ENCODE measurements at regions not wholly inside any gene's neighbourhood (a gene's known extent, or its start where the extent isn't known, plus 50 kb on each side); places are given as distances from the start of the nearest gene placed in this dataset.
"Not testable (repeated sequence)": the region's sequence is repeated elsewhere in the genome, so short reads cannot be mapped to it uniquely, and the experiment has no call there.

DNA sequence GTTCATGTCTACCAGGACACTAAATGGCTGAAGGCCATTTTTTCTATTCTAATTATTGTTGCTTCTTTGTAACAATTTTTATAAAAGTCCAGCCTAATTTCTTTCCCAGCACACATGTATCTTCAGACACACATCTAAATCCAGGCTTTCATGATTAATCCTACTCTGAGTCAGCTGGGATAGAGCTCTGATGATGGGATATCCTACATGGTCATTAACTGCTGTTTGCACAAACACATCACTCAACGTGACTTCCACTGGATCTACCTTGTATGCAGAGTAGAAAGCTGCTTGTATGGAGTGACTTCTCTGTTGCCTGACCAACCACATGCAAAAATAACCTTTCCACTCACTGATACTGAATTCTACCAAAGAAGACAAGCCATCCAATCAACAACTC, 260.9 kb downstream of the AHR start:
- no peak for DNase-seq

DNA sequence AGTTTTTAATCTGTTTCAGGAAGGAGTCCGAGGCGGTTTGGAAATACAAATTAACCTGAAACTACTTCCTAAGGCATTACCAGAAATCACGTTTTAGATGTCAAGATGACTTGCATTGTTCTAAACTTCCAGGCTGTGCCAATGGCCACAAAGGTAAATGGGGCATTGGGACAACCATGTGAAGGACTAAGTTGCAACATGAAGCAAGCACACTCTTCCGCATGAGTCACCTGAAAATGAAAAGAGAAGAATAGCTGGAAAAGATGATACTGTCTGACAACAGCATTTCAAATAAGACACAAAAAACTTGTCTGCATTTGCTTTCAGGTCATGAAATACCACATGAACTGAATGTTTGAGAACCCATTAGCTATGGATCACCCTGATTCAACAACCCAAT, 262.1 kb downstream of the AHR start:
- DNase-seq: no peak

DNA sequence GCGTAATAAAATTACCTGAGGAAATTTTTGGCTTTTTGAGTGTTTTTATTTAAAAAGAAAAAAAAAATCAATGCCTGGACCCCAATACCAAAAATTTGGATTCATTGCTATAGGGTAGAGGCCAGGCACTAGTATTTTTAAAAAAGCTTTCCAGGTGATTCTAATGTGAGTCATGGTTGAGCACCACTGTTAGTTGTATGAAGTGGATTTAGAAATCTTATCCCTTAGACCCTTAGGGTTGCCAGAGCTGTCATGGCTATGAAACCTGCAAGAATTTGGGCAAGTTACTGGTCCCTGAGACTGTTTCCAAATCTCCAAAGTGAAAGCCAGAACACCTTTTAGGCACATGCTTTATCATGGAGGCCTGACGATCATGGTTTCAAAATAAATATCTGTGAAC, 262.5 kb downstream of the AHR start:
- DNase-seq: no peak

DNA sequence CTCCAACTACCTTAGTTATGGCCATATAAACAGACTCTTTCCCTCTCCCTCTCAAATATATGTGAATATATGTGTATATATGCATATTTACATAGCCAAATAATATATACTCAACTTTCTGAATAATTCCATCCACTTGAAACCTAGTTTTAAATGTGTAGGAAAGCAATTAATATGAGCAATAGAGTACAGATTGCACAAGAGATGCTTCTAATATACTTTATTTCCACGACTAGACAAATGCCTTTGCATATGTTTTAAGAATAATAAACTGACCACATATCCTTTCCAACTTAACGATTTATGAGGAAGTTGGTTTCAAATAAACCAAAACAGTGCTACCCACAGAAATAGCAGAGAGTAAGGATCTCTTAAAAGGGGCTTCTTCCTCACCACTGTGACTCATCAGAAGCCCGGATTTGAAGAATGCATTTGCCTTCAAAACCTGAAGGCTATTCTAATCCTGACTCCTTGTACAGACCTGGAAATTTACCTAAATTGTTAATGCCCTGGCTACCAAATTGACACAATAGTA, 266.3 kb downstream of the AHR start:
- DNase-seq: peak; percentile 70

DNA sequence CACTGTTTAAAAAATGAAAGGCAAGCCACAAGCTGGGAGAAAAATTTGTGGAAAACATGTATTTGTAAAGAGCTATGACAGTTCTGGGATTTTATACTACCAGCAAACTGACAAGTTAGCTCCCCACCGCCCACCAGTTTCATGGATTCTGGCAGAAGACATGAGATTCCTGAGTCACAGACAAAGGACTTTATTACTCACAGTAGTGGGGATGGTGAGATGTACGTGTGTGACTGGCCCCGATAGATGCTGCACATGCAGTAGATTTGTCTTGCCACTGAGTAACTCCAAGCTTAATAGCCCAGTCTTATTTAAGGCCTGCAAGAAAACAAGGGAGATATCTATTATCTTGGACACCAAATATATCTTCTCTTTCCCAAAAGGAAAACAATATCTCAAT, 281.7 kb downstream of the AHR start:
- no peak for DNase-seq

DNA sequence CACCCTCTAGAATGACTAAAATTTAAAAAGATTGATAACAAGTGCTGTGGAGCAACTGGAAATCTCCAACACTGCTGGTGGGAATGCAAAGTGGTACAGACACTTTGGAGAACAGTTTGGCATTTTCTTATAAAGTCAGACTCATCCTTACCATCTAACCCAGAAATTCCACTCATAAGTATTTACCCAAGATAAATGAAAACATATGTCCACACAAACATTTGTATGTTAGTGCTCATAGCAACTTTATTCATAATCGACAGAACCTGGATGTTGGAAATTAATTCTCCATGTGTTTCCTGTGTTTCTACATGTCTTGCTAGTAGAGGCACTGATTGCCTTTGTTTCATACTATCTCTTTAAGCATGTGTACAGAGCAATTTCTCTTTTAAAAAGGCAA, 282.4 kb downstream of the AHR start:
- DNase-seq: no peak

DNA sequence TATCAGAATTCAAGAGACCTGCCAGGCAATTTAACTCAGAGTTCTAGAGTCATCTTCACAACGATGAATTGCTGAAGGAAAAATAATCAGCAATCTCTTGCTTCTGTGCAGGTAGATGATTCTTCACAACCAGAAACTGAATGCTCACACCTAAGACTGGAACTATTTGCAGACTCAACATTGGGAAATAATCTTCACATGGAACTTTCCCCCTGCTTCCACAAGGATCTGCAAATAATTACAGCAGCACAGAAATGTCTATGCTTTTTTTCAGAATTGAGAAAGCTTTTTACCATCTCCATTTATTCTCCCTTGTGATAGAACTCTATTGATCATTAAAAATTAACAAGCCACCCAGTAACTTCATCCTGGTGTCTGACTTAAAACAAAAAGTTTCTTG, 282.8 kb downstream of the AHR start:
- no peak for DNase-seq

DNA sequence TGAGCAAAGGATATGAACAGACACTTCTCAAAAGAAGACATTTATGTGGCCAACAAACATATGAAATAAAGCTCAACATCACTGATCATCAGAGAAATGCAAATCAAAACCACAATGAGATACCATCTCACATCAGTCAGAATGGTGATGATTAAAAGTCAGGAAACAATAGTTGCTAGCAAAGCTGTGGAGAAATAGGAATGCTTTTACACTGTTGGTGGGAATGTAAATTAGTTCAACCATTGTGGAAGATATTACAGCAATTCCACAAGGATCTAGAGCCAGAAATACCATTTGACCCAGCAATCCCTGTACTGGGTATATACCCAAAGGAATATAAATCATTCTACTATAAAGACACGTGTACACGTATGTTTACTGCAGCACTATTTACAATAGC, 284.2 kb downstream of the AHR start:
- DNase-seq: not testable (repeated sequence)

DNA sequence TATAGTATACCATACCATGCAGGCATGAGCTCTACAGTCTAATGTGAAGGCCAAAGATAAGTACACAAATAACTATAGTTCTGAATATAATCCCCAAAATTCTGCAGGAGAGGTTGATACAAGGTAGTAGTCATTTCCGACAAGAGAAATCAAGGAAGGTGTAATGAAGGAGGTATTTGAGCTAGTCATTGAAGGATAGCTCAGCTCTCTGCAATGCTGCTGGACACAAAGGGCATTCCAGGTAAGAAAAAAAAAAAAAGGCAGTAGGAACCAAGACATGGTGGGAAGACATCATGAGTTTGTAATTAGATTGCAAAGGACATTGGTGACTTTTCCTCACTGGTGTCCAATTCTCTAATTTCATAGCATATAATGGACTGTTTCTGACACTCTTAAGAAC, 285.3 kb downstream of the AHR start:
- DNase-seq: no peak

DNA sequence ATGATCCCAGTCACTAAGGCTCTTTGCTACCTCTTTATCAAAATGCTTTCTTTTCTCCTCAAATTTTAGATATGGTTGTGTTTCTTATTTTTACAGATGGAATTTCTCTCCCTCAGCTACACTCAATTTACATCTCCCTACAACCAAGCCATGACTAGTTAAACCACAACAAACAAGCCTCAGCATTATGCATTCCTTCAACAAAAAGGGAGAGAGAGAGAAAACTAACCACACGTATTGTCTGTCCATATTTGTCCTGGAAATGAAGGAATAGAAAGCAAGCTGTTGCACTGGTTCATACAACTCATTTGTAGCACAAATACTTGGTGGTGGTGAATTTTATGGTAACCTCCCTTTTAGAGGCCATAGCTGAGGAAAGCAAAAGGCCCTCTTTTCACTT, 286.4 kb downstream of the AHR start:
- DNase-seq: no peak

DNA sequence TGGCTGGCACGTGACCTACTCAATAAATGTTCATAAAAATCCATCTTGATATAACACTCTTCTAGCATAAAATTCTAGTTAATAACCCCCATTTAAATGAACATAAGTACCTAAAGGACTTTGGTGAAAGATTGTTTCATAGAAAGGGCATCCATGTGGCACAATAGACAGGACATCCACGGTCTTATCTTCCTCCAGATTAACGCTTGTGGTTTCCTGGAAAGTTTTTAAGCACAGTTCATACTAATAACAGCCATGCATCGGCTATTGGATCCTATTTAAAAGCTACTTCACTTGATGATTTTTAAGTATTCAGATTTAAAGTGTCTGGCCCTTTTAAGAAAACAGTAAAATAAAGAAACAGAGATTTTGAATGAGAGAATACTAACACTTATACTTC, 288.3 kb downstream of the AHR start:
- DNase-seq: no peak

DNA sequence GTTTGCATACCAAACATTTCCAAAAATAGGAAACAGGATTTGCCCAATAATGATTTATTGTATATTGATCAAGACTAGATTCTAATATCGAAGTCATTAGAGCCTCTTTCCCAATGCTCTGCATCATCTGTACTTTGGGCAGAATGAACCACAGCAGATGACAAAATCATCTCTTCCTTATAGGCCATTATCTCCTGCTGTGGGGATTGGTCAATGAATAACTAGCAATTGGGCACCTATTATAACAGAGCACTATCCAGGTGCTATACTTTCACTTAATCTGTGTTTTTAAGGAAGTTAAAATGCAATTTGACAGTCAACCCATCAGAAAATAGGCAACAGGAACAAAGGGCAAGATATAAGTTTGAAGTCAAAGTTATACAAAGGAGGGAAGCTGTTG, 290.3 kb downstream of the AHR start:
- no peak for DNase-seq

DNA sequence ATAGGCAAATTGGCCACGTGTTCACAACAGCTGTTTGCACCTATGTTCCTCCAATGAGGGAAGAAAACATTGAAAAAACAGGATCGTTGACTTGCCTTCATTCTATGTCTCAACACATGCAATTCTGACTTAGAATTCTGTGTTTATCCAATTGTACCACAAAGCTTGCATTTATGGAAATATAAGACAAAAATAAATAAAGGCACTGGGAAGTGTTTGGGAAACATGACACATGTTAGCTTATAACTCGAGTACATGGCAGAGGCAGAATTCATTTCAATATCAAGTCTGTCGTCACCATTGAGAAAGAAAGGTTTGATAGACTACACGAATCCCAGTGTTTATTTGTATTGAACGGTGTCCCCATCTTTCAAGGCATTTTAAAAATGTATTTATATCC, 291.2 kb downstream of the AHR start:
- DNase-seq: no peak

DNA sequence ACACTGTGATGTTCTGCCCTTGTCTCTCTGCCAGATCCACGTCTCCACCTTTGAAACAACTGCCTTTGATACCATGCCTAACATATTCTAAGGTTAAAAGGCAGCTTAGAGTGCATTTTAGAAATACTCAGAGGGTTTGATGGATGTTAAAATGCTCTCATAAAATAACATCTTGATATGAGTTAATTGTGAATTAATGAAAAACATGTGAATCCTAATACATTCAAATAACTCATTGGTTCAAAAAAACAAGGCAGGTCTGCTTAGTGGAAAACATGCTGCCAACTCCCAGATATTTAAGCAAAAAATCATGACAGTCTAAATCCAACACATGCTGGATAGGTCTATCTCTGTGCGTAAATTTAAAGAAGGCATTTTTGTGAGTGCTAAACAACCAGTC, 291.8 kb downstream of the AHR start:
- no peak for DNase-seq

DNA sequence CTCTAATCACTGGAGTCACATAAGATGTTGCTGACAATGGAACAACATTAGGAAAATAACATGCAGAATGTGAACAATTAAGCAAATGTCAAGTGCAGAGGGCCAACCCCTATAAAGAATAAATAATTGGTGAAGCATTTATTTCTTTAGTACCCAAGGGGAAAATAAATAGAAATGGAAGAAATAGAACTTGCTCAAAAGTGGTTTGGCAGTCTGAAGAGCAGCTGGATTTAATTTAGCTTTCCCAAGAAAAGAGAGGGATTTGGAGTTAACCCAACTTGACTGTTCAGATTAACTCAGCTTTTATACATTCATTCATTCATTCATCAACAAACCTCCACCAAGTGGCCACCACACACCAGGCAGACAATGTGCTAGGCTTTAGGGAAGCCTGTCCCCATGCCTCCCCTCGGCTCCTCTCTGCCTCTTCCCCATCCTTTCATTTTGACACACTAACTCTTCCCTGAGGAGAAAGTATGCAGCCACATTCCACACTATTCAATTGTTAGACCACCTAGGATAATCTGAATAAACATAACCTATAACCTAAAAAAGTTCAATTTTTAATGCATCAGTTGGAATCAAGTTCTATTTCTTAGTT, 295.5 kb downstream of the AHR start:
- DNase-seq: no peak

DNA sequence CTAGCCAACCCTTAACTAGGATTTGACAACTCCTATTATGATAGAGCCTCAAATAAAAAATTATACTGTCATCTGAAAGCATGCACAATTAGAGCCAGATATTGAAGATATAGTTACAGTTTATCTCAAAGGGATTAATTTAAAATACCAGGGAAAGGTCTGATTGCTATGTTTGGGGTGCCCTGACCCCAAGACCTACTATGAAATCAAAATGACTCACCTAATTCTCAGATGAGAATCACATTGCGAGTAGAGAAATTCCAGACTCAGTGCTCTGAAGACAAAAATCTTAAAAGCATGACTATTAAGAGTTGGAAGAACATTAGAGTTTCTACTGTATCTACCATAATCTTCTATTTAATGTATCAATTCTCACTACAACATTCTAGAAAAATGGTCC, 297.1 kb downstream of the AHR start:
- DNase-seq: no peak

DNA sequence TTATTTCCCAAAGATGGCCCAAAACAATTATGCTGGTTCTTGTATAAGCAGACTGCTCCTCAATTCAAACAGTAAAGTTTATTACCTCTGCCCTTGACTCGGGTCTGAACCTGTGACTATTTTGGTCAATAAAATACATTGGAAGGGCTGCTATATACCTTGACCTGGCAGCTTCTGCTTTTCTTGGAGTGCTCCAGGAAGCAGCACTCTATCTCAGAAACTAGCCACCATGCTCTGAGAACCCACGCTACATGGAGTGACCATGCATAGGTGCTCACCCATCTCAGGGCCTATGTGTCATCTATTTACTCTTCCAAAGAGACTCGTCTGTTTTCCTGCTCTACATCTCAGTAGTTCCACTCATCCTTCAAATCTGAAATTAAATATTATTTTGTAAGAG, 299.9 kb downstream of the AHR start:
- no peak for DNase-seq

DNA sequence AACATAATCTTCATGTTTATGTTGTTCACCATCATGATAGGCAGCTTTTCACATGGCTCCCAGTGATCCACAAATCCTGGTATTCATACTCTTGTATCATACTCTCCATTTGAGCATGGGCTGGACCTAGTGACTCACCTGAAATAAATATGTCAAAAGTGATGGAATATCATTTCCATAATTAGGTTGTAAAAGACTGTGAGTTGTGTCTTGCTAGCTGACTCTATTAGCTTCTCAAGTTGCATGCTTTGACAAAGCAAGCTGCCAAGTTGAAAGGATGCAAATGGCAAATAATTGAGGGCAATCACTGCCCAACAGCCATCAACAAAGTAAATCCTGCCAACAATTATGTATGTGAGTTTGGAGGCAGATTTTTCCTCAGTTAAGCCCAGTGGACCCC, 300.4 kb downstream of the AHR start:
- DNase-seq: no peak

DNA sequence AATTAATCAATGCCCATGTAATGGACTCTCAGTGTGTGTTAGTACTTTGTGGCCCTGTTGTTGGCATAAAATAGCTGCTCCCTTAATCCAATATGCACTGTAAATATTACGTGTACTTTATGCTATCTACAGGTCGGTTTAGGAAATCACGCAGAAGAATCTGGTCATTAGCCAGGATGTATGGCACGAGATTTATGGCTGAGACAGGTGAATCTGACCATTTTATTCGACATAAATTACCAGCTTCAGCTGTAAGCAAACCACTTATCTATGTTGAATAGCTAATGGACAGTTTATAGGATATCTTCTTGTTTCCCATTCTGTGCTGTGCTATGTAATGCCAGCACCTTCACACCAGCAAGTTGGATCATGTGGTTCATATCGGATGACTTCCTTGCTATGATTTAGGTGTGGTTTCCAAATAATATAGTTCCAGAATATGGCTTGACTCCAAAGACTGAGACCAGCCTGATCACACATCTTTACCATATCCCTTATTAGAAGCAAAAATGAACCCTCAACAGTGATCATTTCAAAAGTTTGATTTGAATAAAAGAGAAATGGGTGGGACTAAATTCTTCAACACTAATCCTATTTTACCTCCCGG, 301.4 kb downstream of the AHR start:
- DNase-seq: no peak

DNA sequence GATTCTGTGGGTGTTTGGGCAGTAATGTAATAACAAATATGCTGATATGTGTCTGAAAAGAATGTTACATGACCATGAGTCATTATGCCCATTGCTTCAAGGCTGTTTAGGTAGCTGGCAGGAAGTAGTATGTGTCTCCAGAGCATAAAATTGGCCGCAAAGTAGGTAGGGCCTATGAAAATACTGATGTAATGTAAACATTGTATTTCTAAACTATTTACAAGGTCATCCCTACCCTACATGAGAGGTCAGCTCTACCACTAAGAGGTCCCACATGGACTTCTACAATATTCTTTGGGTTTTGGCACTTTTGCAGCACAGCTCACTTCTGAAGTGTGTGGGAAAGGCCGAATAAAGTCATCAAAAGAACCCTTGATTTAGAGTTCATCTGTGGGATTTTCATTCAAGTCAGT, 301.9 kb downstream of the AHR start:
- no peak for DNase-seq

DNA sequence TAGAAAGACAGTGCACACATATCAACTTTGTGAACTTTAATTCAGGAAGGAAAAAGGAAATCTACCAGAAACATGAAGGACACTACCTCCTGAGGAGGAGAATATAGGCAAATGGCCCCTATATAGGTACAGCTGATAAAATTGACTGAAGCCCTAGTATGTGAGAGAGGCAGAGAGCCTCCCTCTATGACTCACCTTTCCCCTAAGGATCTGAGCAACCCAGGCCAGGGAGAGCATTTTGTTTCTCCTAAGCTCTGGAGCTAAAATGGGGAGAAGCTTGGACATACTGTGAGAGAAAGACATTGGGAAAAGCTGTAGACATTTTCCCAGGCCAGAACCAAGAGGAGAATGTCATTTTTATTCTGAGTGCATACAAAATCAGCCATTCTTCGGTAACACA, 303.5 kb downstream of the AHR start:
- DNase-seq: no peak

DNA sequence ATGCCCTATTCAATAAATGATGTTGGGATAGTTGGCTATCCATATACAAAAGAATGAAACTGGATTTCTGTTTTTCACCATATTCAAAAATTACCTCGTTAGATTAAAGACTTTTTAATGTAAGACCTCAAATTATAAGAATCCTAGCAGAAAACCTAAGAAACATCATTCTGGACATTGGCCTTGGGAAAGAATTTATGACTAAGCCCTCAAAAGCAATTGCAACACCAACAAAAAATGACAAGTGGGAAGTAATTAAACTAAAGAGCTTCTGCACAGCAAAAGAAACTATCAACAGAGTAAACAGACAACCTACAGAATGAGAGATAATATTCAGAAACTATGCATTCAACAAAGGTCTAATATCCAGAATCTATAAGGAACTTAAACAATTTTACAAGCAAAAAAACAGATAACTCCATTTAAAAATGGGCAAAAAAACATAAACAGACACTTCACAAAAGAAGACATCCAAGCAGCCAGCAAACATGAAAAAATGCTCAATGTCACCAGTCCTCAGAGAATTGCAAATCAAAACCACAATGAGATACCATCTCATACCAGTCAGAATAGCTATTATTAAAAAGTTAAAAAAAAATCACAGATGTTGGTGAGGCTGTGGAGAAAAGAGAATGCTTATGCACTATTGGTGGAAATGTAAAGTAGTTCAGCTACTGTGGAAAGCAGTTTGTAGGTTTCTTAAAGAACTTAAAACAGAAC, 309.8 kb downstream of the AHR start:
- no peak for DNase-seq

DNA sequence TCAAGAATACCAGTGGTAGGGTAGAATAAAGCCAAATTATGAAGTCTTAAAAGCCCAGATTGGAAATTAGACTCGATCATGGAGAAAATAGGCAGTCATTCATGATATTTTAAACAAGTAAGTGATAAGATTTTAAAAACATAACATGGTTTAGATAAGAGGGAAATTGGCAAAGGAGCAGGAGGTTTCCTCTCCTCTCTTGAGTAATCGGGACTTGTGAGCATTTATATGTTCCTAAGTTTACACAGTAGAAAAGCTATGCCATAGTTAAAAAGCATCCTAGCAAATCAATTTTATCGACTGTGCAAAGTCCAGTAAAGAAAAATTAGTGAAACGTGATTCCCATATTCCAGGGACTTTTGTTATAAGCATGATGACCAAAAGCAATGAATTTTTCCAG, 313.2 kb downstream of the AHR start:
- DNase-seq: no peak

DNA sequence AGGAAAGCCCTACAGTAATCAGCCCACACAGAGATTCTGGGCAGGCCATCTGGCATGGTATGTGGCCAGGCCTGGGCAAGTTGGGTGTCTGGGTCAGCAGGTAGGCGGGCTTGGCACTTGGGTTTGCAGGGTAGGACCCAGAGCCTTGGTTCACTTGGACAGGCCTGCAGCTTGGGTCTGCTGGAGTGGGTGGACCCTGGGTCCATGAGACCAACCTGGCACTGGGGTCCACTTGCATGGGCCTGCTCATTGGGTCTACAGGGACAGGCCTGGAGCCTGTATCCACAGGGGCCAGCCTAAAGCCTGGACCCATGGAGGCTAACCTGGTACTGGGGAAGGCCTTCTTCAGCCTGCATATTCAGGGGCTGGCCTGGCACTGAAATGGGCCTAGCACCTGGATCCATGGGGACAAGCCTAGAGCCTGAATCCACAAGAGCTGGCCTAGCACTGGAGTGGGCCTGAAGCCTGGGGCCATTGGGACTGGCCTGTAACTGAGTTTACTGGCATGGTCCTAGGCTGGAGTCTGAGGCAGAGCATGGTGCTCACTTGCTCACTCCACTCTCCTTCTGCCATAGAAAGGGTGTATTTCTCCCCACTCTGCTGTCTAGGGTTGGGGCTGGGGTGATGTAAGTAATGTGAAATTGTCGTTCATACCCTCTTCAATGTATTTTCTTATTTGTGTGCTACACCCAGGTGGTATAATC, 315.0 kb downstream of the AHR start:
- DNase-seq: no peak
